ENCODE measurements at regions not wholly inside any gene's neighbourhood (a gene's known extent, or its start where the extent isn't known, plus 50 kb on each side); places are given as distances from the start of the nearest gene placed in this dataset.

DNA sequence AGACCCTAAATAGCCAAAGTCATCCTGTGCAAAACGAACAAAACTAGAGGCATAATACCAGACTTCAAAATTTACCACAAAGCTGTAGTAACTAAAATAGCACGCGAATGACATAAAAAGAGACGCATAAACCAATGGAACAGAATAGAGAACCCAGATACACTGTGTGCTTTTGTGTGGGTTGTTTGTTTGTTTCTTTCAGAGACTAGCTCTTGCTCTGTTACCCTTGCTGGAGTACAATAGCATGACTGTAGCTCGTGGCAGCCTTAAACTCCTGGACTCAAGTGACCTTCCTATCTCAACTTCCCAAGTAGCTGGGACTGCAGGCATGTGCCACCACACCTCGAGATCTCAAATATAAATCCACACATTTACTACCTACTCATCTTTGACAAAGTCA lies 1314.6 kb upstream of the GBE1 start (continued):
- TF ChIP-seq GMEB1 (CRISPR knock-in tag; IDR thresholded peaks at IDR 0.05) (no peak), CHCHD3 (CRISPR knock-in tag; IDR thresholded peaks at IDR 0.05) (no peak), MTF1 (CRISPR knock-in tag; IDR thresholded peaks at IDR 0.05; ENCODE audit: borderline replicate concordance) (no peak)

DNA sequence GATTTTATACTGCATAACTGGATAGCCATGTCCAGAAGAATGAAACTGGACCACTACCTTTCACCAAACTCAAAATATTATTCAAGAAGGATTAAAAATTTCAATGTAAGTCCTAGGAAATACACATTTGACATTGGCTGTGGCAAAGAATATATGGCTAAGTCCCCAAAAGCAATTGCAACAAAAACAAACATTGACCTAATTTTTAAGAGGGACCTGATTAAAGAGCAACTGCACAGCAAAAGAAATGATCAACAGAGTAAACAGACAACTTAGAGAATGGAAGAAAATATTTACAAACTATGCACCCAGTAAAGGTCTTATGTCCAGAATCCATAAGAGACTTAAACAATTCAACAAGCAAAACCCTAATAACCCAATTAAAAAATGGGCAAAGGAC lies 1313.0 kb upstream of the GBE1 start:
- Histone ChIP-seq H3K9me3 (replicated peaks; ENCODE audit: control insufficient read depth, insufficient read depth, low read depth, low read length) (no peaks in the 10 kb centered on the region), H3K79me2 (ENCODE audit: control insufficient read depth, insufficient read depth, low read length) (no peaks in the 10 kb centered on the region), H3K27me3 (ENCODE audit: control insufficient read depth in 2 of 2, insufficient read depth in 2 of 2, low read length in 2 of 2) (no peaks in the 10 kb centered on the region), H4K20me1 (replicated peaks; ENCODE audit: control insufficient read depth, insufficient read depth, low read length) (no peaks in the 10 kb centered on the region), H3K4me2 (ENCODE audit: insufficient read depth, low read length) (no peak overlapping the region), H3K9me1 (ENCODE audit: control insufficient read depth, insufficient read depth, low read length) (no peaks in the 10 kb centered on the region), H3K27ac (ENCODE audit: extremely low read depth, low read depth, low read length) (no peak overlapping the region), H3K36me3 (ENCODE audit: control insufficient read depth, insufficient read depth, low read length) (no peaks in the 10 kb centered on the region), H2AFZ (ENCODE audit: low read depth, low read length) (no peak overlapping the region), H3K4me3 (no peak overlapping the region), H3K4me1 (replicated peaks in 1 of 2; ENCODE audit: control insufficient read depth in 2 of 2, insufficient read depth in 2 of 2, low read length in 2 of 2) (no peaks in the 10 kb centered on the region), H3K9ac (ENCODE audit: insufficient read depth in 1 of 2, low read depth in 2 of 2, low read length in 2 of 2) (no peak overlapping the region)
- no TSS peak for BruUV-seq (replicated peaks)
- DNase-seq (ENCODE audit: extremely low read depth in 1 of 4, low spot score in 3 of 4): no peak
- ATAC-seq: no peak
- in situ Hi-C loops (cut with MboI) (no loop called here), intact Hi-C loops (cut with micrococcal nuclease) (no loop called here)
- ChIA-PET CTCF (ENCODE audit: low intra/inter-chr PET ratio) (no interaction called here), POLR2A (no interaction called here)
- no peak for FAIRE-seq
- TF ChIP-seq, protein P1, sequence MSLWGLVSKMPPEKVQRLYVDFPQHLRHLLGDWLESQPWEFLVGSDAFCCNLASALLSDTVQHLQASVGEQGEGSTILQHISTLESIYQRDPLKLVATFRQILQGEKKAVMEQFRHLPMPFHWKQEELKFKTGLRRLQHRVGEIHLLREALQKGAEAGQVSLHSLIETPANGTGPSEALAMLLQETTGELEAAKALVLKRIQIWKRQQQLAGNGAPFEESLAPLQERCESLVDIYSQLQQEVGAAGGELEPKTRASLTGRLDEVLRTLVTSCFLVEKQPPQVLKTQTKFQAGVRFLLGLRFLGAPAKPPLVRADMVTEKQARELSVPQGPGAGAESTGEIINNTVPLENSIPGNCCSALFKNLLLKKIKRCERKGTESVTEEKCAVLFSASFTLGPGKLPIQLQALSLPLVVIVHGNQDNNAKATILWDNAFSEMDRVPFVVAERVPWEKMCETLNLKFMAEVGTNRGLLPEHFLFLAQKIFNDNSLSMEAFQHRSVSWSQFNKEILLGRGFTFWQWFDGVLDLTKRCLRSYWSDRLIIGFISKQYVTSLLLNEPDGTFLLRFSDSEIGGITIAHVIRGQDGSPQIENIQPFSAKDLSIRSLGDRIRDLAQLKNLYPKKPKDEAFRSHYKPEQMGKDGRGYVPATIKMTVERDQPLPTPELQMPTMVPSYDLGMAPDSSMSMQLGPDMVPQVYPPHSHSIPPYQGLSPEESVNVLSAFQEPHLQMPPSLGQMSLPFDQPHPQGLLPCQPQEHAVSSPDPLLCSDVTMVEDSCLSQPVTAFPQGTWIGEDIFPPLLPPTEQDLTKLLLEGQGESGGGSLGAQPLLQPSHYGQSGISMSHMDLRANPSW (CRISPR knock-in tag; IDR thresholded peaks at IDR 0.05): no peak
- TF ChIP-seq TAF7 (tag; IDR thresholded peaks at IDR 0.05) (no peak), ZNF431 (CRISPR knock-in tag; IDR thresholded peaks at IDR 0.05) (no peak), ZNF212 (CRISPR knock-in tag; IDR thresholded peaks at IDR 0.05) (no peak), ATF1 (CRISPR knock-in tag; IDR thresholded peaks at IDR 0.05) (no peak), ATF1 (tag; IDR thresholded peaks at IDR 0.05) (no peak), ZNF146 (CRISPR knock-in tag; IDR thresholded peaks at IDR 0.05; ENCODE audit: unreplicated experiment) (no peak), GTF2E2 (tag; IDR thresholded peaks at IDR 0.05) (no peak), ZNF282 (CRISPR knock-in tag; IDR thresholded peaks at IDR 0.05) (no peak), IFI16 (CRISPR knock-in tag; IDR thresholded peaks at IDR 0.05) (no peak), ZNF586 (CRISPR knock-in tag; conservative IDR thresholded peaks at IDR 0.05) (no peak), HIVEP1 (CRISPR knock-in tag; IDR thresholded peaks at IDR 0.05) (no peak), ZNF395 (CRISPR knock-in tag; IDR thresholded peaks at IDR 0.05) (no peak), CREBBP (IDR thresholded peaks at IDR 0.05; ENCODE audit: low read depth, low read length) (no peak)
- TF ChIP-seq, protein P2, sequence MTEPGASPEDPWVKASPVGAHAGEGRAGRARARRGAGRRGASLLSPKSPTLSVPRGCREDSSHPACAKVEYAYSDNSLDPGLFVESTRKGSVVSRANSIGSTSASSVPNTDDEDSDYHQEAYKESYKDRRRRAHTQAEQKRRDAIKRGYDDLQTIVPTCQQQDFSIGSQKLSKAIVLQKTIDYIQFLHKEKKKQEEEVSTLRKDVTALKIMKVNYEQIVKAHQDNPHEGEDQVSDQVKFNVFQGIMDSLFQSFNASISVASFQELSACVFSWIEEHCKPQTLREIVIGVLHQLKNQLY (CRISPR knock-in tag; conservative IDR thresholded peaks at IDR 0.05): no peak
